NCI-H1105 (cell line): ENCODE measurements at regions not wholly inside any gene's neighbourhood (a gene's known extent, or its start where the extent isn't known, plus 50 kb on each side); places are given as distances from the start of the nearest gene placed in this dataset.
A peak's percentile ranks its signal among the peaks of the same experiment; 100 is the strongest.

ENCODE experiments used
- DNase-seq: peaks from one replicate; lab custom pipeline; 2025; lab: John Stamatoyannopoulos, UW

GRCh38 chr2:59733970-59734369 is 819.5 kb downstream of the BCL11A start:
- DNase-seq = no peak

DNA sequence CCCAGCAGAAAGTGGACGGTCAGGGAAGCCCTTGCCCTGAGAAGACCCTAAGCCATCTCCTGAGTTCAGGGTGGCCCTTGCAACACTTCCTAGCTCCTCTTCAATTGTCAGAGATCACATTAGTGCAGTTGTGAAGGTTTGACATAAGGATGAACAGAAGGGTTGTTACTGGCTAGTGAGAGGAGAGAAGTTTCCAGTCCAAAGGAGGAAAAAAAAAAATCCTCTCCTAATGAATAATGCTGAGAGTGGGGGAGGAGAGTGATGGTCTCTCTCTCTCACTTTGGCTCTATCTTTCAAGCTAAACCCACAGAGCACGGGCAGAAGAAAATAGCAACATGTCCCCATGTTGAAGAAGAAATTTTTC is 819.9 kb downstream of the BCL11A start:
- no peak for DNase-seq

- no peak for DNase-seq
These were observed 820.4 kb downstream of the BCL11A start for GRCh38 chr2:59732871-59733566.

DNA sequence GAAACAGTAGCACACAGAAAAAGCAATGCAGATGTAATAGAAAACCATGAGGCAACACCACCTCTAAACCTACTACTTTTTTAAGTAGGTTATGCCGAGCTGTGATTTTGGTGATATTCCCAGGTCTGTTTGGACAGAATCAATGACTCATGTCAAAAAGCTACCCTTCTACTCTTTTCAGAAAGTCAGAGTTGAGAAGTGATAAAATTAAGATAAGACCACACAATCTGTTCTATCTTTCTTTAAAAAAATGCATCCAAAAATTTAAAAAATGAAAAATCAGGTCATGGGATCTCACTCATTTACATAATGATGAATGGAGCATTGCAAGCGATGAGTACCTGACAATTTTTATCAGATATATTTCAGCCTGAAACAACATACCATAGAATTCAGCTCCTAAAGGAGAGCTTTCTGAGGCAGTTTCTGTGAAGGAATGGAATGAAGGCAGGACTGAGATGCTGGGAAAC is 826.3 kb downstream of the BCL11A start:
- DNase-seq = no peak

DNA sequence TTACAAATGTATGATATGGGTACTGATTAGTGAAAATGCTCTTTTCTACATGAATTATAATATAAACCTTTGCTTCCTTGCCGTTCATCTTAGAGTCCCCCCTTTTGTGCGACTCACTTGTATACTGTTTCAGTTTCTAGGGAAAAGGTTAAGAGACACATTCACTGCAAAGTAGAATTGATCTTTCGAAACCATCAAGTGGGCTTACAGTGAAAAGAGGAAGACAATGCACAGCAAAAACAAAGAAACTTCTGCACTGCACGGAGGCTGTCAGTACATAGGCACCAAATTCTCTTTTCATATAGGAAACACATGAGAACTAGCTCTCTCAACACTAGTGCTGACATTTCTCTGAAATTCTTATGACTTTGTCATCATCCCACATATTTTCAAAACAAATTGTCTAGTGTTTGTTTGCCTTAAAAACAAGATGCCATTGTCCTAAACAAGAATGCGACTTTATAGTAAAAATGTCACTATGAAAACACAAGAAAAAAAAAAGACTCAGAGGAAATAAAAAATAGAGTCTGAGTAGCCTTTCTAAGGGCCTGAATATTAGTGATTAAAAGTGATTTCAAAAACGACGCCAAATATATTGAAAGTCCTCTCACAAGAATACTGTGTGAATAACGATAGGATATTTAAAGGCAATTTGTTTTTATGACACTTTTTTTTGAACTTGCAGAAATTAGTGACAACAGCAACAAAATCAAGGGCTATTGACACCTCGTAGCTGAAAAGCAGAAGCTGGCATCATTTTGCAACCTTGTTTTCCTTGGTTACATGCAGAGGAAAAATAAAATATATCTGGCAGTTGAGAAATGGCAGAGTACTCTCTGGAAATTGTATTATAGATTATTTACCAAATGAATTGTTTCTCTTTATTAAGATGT is 827.0 kb downstream of the BCL11A start:
- no peak for DNase-seq

DNA sequence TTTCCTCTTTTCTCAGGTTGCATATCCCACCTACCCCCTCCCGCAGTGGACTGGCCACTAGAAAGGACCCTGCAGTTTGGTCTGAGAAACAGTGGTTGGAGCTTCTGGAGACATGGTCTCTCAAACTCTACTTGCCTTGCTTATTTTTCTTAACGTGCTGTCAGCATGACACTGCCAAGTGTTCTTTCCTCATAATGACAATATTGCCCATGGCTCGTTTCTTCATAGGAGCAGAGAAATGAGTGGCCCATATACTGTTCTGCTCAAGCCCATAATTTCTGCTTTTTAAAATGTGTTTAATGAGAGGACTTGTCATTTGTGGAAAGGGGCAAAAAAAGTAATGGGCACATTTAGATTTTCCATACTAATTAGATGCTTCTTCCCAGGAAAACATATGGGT is 828.7 kb downstream of the BCL11A start:
- DNase-seq = no peak

DNA sequence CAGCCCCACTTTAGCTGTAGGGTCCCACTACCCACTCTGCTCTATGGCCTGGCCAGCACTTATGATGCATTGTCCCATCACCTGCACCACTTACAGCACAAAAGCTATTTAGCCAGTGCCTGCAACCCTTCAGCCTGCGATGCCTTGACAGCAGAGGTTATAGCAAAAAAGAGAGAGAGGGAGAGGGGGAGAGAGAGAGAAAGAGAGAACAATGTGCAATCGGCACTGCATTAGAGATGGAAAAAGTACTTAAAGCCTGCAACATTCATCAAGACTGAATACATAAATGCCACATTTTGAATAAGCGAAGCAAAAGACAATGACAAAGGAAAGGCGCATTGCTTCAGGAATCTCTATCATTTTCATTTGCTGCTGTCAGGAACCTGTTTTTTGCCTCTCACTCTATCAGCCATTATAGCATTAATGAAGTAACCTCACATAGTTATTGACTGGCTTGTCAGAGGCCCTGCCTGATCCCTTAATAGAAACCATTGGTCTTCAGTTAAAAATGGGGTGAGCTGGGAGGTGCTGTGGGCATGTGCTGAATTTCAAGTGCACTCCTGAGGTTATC is 833.1 kb downstream of the BCL11A start:
- DNase-seq = no peak

GRCh38 chr2:59713577-59713976 is 839.9 kb downstream of the BCL11A start:
- DNase-seq = no peak

GRCh38 chr2:59711121-59711520 is 842.3 kb downstream of the BCL11A start:
- DNase-seq = no peak

DNA sequence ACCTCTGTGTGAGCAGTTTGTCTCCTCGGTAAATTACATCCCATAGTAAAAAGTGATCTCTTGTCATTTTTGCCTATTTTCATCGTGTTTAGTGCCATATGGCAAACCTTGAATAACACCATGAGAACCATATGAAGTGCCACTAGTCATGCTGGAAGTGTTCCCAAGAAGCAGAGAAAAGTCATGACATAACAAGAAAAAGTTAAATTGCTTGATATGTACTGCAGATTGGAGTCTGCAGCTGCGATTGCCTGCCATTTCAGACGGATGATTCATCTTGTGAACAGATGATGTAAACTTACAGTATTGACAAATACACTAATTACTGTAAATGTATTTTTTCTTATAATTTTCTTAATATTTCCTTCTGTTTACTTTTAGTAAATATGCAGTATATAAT is 846.7 kb downstream of the BCL11A start:
- DNase-seq = no peak

DNA sequence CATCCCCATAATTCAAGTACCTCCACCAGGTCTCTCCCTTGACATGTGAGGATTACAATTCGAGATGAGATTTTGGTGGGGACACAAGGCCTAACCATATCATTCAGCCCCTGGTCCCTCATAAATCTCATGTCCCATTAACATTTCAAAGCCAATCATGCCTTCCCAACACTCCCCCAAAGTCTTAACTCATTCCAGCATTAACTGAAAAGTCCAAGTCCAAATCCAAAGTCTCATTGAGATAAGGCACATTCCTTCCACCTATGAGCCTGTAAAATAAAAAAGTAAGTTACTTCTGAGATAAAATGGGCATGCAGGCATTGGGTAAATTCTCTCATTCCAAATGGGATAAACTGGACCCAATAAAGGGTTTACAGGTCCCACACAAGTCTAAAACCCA is 849.7 kb downstream of the BCL11A start:
- no peak for DNase-seq

- no peak for DNase-seq
These were observed 851.4 kb downstream of the BCL11A start for GRCh38 chr2:59702026-59702425.

DNA sequence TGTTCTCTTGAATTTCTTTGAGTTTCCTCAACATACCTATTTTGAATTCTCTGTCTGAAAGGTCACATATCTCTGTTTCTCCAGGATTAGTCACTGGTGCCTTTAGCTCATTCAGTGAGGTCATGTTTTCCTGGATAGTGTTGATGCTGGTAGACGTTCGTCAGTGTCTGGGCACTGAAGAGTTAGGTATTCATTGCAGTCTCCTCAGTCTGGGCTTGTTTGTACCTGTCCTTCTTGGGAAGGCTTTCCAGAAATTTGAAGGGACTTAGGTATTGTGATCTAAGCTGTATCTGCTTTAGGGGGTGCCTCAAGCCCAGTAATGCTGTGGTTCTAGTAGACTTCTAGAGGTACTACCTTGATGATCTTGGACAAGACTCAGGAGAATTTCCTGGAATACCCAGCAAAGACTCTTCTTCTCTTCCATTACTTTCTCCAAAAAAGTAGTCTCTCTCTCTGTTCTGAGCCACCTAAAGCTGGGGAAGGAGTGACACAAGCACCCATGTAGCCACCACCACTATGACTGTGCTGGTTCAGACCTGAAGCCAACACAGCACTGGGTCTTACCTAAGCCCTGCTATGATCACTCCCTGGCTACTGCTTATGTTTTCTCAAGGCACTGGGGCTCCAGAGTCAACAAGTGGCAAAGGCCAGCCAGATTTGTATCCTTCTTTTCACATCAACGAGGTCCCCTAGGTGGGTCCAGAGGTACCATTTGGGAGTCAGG is 852.0 kb downstream of the BCL11A start:
- DNase-seq = no peak

GRCh38 chr2:59694176-59694575 is 859.3 kb downstream of the BCL11A start:
- peak; percentile 10 for DNase-seq

DNA sequence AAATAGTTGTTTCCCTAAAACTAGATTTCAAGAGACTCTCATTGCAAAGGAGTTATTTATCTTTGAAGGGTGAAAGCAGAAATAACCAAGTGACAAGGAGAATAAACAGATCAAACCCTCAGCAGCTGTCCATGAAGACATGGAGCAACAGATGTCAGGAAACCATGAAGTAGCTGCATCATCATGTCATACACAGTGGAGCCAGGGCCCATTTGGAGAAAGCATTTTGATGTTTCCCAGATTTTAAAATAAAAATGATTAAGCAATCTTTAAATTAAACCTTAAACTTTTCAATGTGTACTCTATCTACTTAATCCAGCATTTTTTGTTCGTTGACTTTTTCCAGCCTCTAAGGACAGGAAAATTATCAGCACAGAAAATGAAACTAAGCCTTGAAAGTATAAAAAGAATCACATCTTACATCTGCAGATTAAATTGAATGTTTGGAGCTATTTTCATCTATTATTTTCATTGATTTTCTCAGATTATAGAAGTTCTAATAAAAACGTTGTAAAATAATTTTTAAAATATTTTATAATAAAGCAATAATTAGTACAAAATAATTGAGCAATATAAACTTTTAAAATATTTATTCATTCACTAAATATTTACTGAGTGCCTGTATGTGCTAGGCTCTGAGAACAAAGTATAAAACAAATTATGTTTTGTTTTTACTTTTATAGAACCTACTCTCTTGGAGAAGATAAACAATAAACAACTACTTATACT is 860.1 kb downstream of the BCL11A start:
- no peak for DNase-seq

GRCh38 chr2:59691518-59692190 is 861.8 kb downstream of the BCL11A start:
- no peak for DNase-seq

- DNase-seq = no peak
These were observed 862.6 kb downstream of the BCL11A start for GRCh38 chr2:59690849-59691248.

DNA sequence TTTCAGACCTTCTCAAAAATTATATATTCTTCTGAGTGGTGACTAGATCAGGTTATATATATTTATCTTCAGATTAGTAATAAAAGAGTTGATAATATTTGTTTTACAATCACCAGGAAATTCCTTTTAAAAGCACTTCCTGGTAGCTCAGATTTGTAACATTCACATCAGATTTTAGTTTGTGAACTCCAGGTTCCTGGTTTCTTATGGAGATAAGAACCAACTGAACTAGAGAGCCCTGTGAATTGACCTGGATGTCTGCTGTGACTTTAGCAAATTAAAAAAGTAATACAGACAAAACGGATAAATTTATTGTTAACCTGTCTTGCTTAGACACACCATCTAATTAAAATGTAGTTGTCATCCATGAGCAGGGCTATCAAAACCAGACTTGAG is 868.7 kb downstream of the BCL11A start:
- no peak for DNase-seq

- DNase-seq = no peak
These were observed 869.2 kb downstream of the BCL11A start for GRCh38 chr2:59684116-59684770.

DNA sequence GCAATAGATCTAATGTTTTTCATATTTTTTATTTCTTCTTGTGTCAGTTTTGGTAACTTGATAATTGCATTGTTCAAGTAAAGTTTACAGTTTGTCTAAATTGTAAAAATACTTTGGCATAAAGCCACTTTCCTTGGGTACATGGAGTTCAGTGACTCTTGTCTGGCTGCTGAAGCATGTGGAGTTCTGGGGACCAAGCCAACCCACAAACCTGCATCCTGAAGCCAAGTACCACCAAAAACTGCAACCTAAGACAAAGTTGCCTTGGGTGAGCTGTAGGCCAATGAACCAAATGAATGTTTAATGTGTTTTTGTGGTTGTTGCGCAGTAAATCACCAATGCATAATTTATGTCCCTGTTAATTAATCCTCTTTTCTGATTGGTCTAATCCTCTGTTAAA is 872.6 kb downstream of the BCL11A start:
- DNase-seq = no peak

DNA sequence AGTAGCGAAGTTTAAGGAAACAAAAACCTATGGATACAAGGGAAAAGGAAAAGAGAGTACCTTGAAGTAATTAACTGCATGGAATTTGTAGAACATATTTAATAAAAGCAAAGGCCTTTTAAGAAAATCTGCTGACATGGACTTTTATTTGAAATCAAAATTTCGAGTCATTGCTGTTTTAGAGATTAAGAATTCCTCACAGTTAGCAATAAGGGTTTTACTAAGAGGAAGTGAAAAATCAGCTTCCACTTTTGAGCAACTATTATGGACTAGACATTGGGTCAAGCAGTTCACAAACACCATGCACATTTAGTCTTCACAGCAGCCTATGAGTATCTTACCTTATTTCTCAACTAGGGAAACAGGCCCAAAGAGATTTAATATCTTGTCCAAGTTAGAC is 876.3 kb downstream of the BCL11A start:
- DNase-seq = no peak
